ENCODE measurements at regions not wholly inside any gene's neighbourhood (a gene's known extent, or its start where the extent isn't known, plus 50 kb on each side); places are given as distances from the start of the nearest gene placed in this dataset.

GRCh38 chr4:20042769-20043168 is 208.9 kb upstream of the SLIT2 start:
- no peak for TF ChIP-seq CTCF (conservative IDR thresholded peaks at IDR 0.05)
- TF ChIP-seq EZH2 (IDR thresholded peaks at IDR 0.05; ENCODE audit: low read depth): no peak

Measured in PC-9 (cell line).